ENCODE measurements at regions not wholly inside any gene's neighbourhood (a gene's known extent, or its start where the extent isn't known, plus 50 kb on each side); places are given as distances from the start of the nearest gene placed in this dataset.

- no peak for TF ChIP-seq POLR2A (IDR thresholded peaks at IDR 0.05)
- TF ChIP-seq, protein P1, sequence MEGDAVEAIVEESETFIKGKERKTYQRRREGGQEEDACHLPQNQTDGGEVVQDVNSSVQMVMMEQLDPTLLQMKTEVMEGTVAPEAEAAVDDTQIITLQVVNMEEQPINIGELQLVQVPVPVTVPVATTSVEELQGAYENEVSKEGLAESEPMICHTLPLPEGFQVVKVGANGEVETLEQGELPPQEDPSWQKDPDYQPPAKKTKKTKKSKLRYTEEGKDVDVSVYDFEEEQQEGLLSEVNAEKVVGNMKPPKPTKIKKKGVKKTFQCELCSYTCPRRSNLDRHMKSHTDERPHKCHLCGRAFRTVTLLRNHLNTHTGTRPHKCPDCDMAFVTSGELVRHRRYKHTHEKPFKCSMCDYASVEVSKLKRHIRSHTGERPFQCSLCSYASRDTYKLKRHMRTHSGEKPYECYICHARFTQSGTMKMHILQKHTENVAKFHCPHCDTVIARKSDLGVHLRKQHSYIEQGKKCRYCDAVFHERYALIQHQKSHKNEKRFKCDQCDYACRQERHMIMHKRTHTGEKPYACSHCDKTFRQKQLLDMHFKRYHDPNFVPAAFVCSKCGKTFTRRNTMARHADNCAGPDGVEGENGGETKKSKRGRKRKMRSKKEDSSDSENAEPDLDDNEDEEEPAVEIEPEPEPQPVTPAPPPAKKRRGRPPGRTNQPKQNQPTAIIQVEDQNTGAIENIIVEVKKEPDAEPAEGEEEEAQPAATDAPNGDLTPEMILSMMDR (IDR thresholded peaks at IDR 0.05): no peak
- TF ChIP-seq POLR2AphosphoS5 (IDR thresholded peaks at IDR 0.05; ENCODE audit: insufficient read depth in 1 of 2, low read depth in 1 of 2): no peak
Measured at GRCh38 chr12:25326326-25326725, 75.6 kb upstream of the KRAS start.
